SK-N-SH treated with all-trans-retinoic acid at 6 μM for 48 hours (cell line): ENCODE measurements at regions not wholly inside any gene's neighbourhood (a gene's known extent, or its start where the extent isn't known, plus 50 kb on each side); places are given as distances from the start of the nearest gene placed in this dataset.

Experiments used
- ATAC-seq: fragments of 200-7000 bp; cut with Tn5 transposase; 3 replicates; pipeline ENCODE4 v1.9.1; 2020; ENCODE audit warnings: mild to moderate bottlenecking, moderate library complexity
- ARNTL ChIP-seq: fragments of 450-650 bp; formaldehyde crosslinking; IDR thresholded peaks from 2 replicates; pipeline ENCODE4 v1.5.0; 2020; ENCODE audit warnings: low read depth, mild to moderate bottlenecking, moderate library complexity, borderline replicate concordance
- CSDC2 ChIP-seq: fragments of 250-450 bp; sonication (Bioruptor Pico); IDR thresholded peaks from 2 replicates; pipeline ENCODE4 v1.5.0; 2020; ENCODE audit warnings: mild to moderate bottlenecking, moderate library complexity
- CSRNP3 ChIP-seq: fragments of 250-450 bp; sonication (Bioruptor Pico); IDR thresholded peaks from 2 replicates; pipeline ENCODE4 v1.5.1; 2021; ENCODE audit warnings: mild to moderate bottlenecking, moderate library complexity
- ESRRG ChIP-seq: fragments of 250-450 bp; sonication (Bioruptor Pico); IDR thresholded peaks from 2 replicates; pipeline ENCODE4 v1.6.1; 2021; ENCODE audit warnings: mild to moderate bottlenecking
- GLIS3 ChIP-seq: fragments of 250-450 bp; sonication (Bioruptor Pico); IDR thresholded peaks from 2 replicates; pipeline ENCODE4 v1.5.0; 2020; ENCODE audit warnings: mild to moderate bottlenecking, moderate library complexity
- ISL1 ChIP-seq: fragments of 250-450 bp; sonication (Bioruptor Pico); IDR thresholded peaks from 2 replicates; pipeline ENCODE4 v2.1.2; 2022; ENCODE audit warnings: mild to moderate bottlenecking, moderate library complexity
- OSR1 ChIP-seq: fragments of 250-450 bp; sonication (Bioruptor Pico); IDR thresholded peaks from 2 replicates; pipeline ENCODE4 v1.8.0; 2022; ENCODE audit warnings: moderate library complexity, mild to moderate bottlenecking, inconsistent platforms
- PPARA ChIP-seq: fragments of 250-450 bp; sonication (Bioruptor Pico); IDR thresholded peaks from 2 replicates; pipeline ENCODE4 v1.5.0; 2020; ENCODE audit warnings: mild to moderate bottlenecking, borderline replicate concordance
- RARB ChIP-seq: fragments of 250-450 bp; sonication (Bioruptor Pico); IDR thresholded peaks from 2 replicates; pipeline ENCODE4 v1.8.0; 2021; ENCODE audit warnings: mild to moderate bottlenecking, moderate library complexity
- TCF4 ChIP-seq: fragments of 250-450 bp; sonication (Bioruptor Pico); IDR thresholded peaks from 2 replicates; pipeline ENCODE4 v1.8.0; 2021; ENCODE audit warnings: mild to moderate bottlenecking, moderate library complexity, borderline replicate concordance
- TOX ChIP-seq: fragments of 250-450 bp; sonication (Bioruptor Pico); IDR thresholded peaks from 2 replicates; pipeline ENCODE4 v1.8.0; 2021; ENCODE audit warnings: mild to moderate bottlenecking, moderate library complexity, borderline replicate concordance
- TSHZ2 ChIP-seq: fragments of 250-450 bp; sonication (Bioruptor Pico); IDR thresholded peaks from 2 replicates; pipeline ENCODE4 v1.5.0; 2020; ENCODE audit warnings: mild to moderate bottlenecking, moderate library complexity
- ZC3H10 ChIP-seq: fragments of 250-450 bp; sonication (Bioruptor Pico); IDR thresholded peaks from 2 replicates; pipeline ENCODE4 v1.5.1; 2021; ENCODE audit warnings: mild to moderate bottlenecking, moderate library complexity
- ZFP3 ChIP-seq: fragments of 250-450 bp; sonication (Bioruptor Pico); IDR thresholded peaks from 2 replicates; pipeline ENCODE4 v1.5.0; 2020; ENCODE audit warnings: mild to moderate bottlenecking, moderate library complexity
- ZNF565 ChIP-seq: fragments of 450-650 bp; formaldehyde crosslinking; conservative IDR thresholded peaks from 2 replicates; pipeline ENCODE4 v1.5.0; 2020; ENCODE audit warnings: low read depth, mild to moderate bottlenecking, moderate library complexity
- ZNF70 ChIP-seq: fragments of 450-650 bp; formaldehyde crosslinking; IDR thresholded peaks from 2 replicates; pipeline ENCODE4 v1.5.0; 2020; ENCODE audit warnings: mild to moderate bottlenecking, moderate library complexity
- TF ChIP-seq, protein P1 (sequence below): fragments of 250-450 bp; sonication (Bioruptor Pico); IDR thresholded peaks from 2 replicates; pipeline ENCODE4 v1.8.0; 2020; ENCODE audit warnings: mild to moderate bottlenecking, moderate library complexity, borderline replicate concordance
- TF ChIP-seq, protein P2 (sequence below): fragments of 250-450 bp; sonication (Bioruptor Pico); IDR thresholded peaks from 2 replicates; pipeline ENCODE4 v1.5.1; 2020; ENCODE audit warnings: low read depth, mild to moderate bottlenecking, moderate library complexity
- TF ChIP-seq, protein P3 (sequence below): fragments of 250-450 bp; sonication (Bioruptor Pico); IDR thresholded peaks from 2 replicates; pipeline ENCODE4 v1.8.0; 2021; ENCODE audit warnings: low read depth, mild to moderate bottlenecking, moderate library complexity, borderline replicate concordance

GRCh38 chr3:147699175-147699838 is 290.1 kb downstream of the ZIC1 start:
- ATAC-seq = peak; percentile 91
- TF ChIP-seq, protein P1, sequence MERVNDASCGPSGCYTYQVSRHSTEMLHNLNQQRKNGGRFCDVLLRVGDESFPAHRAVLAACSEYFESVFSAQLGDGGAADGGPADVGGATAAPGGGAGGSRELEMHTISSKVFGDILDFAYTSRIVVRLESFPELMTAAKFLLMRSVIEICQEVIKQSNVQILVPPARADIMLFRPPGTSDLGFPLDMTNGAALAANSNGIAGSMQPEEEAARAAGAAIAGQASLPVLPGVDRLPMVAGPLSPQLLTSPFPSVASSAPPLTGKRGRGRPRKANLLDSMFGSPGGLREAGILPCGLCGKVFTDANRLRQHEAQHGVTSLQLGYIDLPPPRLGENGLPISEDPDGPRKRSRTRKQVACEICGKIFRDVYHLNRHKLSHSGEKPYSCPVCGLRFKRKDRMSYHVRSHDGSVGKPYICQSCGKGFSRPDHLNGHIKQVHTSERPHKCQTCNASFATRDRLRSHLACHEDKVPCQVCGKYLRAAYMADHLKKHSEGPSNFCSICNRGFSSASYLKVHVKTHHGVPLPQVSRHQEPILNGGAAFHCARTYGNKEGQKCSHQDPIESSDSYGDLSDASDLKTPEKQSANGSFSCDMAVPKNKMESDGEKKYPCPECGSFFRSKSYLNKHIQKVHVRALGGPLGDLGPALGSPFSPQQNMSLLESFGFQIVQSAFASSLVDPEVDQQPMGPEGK (CRISPR knock-in tag) = peak; percentile 94
- TF ChIP-seq CSDC2 (no peak), ARNTL (no peak), PPARA (no peak), ZNF565 (CRISPR knock-in tag) (no peak), RARB (CRISPR knock-in tag) (peak; percentile 87; the same call in 1 of the 2 replicates), TOX (CRISPR knock-in tag) (peak; percentile 95), TCF4 (CRISPR knock-in tag) (no peak), GLIS3 (CRISPR knock-in tag) (no peak), ISL1 (CRISPR knock-in tag) (peak; percentile 95), ZC3H10 (CRISPR knock-in tag) (peak; percentile 84), TSHZ2 (CRISPR knock-in tag) (no peak), CSRNP3 (CRISPR knock-in tag) (peak; percentile 72; the same call in 1 of the 2 replicates), ZFP3 (CRISPR knock-in tag) (0 out of 2 replicates have a peak, but pooled peaks have one; percentile 3)
- TF ChIP-seq, protein P2, sequence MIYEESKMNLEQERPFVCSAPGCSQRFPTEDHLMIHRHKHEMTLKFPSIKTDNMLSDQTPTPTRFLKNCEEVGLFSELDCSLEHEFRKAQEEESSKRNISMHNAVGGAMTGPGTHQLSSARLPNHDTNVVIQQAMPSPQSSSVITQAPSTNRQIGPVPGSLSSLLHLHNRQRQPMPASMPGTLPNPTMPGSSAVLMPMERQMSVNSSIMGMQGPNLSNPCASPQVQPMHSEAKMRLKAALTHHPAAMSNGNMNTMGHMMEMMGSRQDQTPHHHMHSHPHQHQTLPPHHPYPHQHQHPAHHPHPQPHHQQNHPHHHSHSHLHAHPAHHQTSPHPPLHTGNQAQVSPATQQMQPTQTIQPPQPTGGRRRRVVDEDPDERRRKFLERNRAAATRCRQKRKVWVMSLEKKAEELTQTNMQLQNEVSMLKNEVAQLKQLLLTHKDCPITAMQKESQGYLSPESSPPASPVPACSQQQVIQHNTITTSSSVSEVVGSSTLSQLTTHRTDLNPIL (CRISPR knock-in tag) = peak; percentile 42; the same call in 1 of the 2 replicates
- TF ChIP-seq, protein P3, sequence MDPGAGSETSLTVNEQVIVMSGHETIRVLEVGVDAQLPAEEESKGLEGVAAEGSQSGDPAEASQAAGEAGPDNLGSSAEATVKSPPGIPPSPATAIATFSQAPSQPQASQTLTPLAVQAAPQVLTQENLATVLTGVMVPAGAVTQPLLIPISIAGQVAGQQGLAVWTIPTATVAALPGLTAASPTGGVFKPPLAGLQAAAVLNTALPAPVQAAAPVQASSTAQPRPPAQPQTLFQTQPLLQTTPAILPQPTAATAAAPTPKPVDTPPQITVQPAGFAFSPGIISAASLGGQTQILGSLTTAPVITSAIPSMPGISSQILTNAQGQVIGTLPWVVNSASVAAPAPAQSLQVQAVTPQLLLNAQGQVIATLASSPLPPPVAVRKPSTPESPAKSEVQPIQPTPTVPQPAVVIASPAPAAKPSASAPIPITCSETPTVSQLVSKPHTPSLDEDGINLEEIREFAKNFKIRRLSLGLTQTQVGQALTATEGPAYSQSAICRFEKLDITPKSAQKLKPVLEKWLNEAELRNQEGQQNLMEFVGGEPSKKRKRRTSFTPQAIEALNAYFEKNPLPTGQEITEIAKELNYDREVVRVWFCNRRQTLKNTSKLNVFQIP = 0 out of 2 replicates have a peak, but pooled peaks have one; percentile 62

DNA sequence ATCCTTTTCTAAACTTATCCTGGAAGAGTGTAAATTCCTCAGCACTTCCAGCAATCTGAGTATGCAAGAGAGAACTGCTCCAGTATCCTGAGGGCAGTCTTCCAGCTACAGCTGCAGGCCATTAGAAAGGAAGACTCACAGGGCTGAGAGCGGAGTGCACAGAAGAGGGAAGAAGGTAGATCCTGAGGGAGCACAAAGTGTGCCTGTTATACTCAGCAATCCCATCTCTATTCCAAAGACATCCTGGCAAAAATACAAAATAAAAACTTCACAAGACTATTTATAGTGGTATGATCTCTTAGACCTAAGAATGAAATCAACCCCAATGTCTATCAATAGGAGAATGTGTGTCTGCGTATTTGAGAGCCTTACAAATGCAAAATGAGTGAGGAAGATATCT is 292.0 kb downstream of the ZIC1 start:
- ATAC-seq = no peak
- TF ChIP-seq ZNF70 (CRISPR knock-in tag) (no peak), PPARA (no peak), RARB (CRISPR knock-in tag) (no peak)

GRCh38 chr3:147702509-147702908 is 293.3 kb downstream of the ZIC1 start:
- TF ChIP-seq OSR1 (CRISPR knock-in tag) = no peak
- TF ChIP-seq ZC3H10 (CRISPR knock-in tag) = no peak
- no peak for TF ChIP-seq ESRRG
- no peak for TF ChIP-seq TOX (CRISPR knock-in tag)
- no peak for ATAC-seq

- no peak for ATAC-seq
- no peak for TF ChIP-seq ZC3H10 (CRISPR knock-in tag)
- TF ChIP-seq TCF4 (CRISPR knock-in tag) = no peak
- no peak for TF ChIP-seq CSRNP3 (CRISPR knock-in tag)
- no peak for TF ChIP-seq GLIS3 (CRISPR knock-in tag)
- no peak for TF ChIP-seq RARB (CRISPR knock-in tag)
- TF ChIP-seq ISL1 (CRISPR knock-in tag) = no peak
- TF ChIP-seq TSHZ2 (CRISPR knock-in tag) = no peak
- no peak for TF ChIP-seq CSDC2
These were observed 296.5 kb downstream of the ZIC1 start for GRCh38 chr3:147705651-147706051.
